ENCODE measurements at regions not wholly inside any gene's neighbourhood (a gene's known extent, or its start where the extent isn't known, plus 50 kb on each side); places are given as distances from the start of the nearest gene placed in this dataset.

DNA sequence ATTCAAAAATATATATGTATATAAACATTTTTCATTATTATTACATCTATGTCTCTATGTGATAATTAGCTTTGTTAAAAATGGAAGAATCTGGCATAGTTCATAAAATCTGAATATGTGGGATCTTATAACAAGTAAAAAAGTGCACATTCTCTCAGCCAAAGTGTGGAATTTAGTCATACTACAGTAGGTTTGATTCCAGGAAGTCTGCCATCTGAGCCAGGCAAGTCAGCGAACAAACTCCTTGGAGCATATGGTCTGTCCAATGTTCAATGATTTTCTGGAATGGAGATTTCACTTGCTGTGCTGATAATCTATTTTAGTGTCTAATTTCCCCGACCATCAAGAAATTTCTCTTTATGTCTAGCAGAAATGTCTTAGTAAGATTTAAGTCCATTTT, 1033.2 kb upstream of the NXPH2 start:
- TF ChIP-seq, protein P1, sequence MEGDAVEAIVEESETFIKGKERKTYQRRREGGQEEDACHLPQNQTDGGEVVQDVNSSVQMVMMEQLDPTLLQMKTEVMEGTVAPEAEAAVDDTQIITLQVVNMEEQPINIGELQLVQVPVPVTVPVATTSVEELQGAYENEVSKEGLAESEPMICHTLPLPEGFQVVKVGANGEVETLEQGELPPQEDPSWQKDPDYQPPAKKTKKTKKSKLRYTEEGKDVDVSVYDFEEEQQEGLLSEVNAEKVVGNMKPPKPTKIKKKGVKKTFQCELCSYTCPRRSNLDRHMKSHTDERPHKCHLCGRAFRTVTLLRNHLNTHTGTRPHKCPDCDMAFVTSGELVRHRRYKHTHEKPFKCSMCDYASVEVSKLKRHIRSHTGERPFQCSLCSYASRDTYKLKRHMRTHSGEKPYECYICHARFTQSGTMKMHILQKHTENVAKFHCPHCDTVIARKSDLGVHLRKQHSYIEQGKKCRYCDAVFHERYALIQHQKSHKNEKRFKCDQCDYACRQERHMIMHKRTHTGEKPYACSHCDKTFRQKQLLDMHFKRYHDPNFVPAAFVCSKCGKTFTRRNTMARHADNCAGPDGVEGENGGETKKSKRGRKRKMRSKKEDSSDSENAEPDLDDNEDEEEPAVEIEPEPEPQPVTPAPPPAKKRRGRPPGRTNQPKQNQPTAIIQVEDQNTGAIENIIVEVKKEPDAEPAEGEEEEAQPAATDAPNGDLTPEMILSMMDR (IDR thresholded peaks at IDR 0.05) = no peak
- TF ChIP-seq, protein P2, sequence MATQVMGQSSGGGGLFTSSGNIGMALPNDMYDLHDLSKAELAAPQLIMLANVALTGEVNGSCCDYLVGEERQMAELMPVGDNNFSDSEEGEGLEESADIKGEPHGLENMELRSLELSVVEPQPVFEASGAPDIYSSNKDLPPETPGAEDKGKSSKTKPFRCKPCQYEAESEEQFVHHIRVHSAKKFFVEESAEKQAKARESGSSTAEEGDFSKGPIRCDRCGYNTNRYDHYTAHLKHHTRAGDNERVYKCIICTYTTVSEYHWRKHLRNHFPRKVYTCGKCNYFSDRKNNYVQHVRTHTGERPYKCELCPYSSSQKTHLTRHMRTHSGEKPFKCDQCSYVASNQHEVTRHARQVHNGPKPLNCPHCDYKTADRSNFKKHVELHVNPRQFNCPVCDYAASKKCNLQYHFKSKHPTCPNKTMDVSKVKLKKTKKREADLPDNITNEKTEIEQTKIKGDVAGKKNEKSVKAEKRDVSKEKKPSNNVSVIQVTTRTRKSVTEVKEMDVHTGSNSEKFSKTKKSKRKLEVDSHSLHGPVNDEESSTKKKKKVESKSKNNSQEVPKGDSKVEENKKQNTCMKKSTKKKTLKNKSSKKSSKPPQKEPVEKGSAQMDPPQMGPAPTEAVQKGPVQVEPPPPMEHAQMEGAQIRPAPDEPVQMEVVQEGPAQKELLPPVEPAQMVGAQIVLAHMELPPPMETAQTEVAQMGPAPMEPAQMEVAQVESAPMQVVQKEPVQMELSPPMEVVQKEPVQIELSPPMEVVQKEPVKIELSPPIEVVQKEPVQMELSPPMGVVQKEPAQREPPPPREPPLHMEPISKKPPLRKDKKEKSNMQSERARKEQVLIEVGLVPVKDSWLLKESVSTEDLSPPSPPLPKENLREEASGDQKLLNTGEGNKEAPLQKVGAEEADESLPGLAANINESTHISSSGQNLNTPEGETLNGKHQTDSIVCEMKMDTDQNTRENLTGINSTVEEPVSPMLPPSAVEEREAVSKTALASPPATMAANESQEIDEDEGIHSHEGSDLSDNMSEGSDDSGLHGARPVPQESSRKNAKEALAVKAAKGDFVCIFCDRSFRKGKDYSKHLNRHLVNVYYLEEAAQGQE (IDR thresholded peaks at IDR 0.05; ENCODE audit: insufficient read depth in 1 of 2, low read depth in 2 of 2, low read length in 1 of 2) = no peak
- TF ChIP-seq TCF7L2 (IDR thresholded peaks at IDR 0.05; ENCODE audit: low read depth, low read length) (no peak), POLR2AphosphoS5 (IDR thresholded peaks at IDR 0.05; ENCODE audit: low read depth, low read length) (no peak), SIN3A (IDR thresholded peaks at IDR 0.05; ENCODE audit: borderline replicate concordance, insufficient read depth, low read depth, low read length) (no peak)
